HuH-7 (cell line): ENCODE measurements at regions not wholly inside any gene's neighbourhood (a gene's known extent, or its start where the extent isn't known, plus 50 kb on each side); places are given as distances from the start of the nearest gene placed in this dataset.

Experiments used
- DNase-seq: peaks from one replicate; pipeline ENCODE4 v3.0.0; 2011; ENCODE audit warnings: low spot score

DNA sequence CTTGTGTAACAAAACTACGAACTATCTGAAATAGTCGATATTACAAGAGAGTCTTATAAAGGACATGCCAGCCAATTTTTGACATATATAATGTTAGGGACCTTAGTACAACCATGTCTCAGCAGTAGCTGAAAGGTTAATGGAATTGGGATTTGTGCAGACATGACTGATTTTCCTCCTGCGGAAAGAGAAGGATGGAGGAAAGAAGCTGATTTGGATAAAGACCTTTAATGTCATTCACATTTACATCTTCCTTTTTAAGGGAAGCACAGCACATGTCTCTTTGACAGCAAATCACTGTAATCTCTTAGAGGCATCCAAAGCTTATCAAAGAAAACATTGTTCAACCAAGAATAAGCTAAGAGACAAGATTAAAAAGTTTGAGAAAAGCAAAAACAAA lies 1976.2 kb upstream of the IGFBP7 start:
- no peak for DNase-seq

- DNase-seq, result no peak
Measured at GRCh38 chr4:59091146-59092142, 1981.3 kb upstream of the IGFBP7 start.

GRCh38 chr4:59094505-59094904 lies 1984.3 kb upstream of the IGFBP7 start:
- DNase-seq, result no peak

GRCh38 chr4:59102311-59102710 lies 1992.1 kb upstream of the IGFBP7 start:
- DNase-seq, result no peak

DNA sequence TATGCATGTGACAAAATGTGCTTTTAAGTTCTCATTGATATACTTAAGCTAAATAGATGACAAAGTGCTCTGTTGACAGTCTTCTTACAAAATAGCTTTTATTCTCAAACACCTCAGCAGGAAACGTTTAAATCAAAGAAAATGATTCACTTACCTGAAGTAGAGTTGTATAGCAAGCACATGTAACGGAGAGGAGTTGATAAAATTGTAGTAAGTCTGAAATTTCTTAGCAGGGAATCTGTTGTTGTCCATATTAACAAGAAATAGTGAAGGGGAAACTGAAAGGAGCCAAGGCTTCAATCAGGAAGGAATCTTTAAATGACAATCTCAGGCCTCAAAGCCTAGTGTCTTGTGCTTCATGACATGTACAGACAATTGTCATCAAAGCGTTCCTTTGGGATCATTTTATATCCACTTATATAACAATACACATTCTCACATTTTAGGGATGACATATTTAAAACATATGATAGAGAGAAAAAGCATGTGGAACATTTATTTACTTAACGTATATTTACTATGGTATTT lies 2010.2 kb upstream of the IGFBP7 start:
- no peak for DNase-seq

GRCh38 chr4:59122626-59123025 lies 2012.4 kb upstream of the IGFBP7 start:
- no peak for DNase-seq

DNA sequence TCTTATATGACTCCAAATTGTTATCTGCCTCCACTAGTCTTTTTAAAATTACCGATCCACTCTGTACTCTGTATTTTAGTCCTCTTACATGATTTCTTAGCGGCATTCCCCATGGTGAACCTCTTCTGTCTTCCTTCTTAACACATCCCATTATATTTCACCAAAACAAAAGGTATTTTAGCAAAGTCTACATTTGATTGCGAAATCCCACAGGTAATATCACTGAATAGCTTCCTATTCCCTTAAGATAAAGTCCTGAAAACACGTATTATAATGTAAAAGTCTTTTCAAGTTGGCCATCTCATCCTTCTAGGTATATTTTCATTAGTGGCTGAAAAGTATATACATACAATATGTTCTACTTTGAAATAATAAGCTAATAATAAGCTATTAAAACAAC lies 2016.0 kb upstream of the IGFBP7 start:
- DNase-seq, result no peak

DNA sequence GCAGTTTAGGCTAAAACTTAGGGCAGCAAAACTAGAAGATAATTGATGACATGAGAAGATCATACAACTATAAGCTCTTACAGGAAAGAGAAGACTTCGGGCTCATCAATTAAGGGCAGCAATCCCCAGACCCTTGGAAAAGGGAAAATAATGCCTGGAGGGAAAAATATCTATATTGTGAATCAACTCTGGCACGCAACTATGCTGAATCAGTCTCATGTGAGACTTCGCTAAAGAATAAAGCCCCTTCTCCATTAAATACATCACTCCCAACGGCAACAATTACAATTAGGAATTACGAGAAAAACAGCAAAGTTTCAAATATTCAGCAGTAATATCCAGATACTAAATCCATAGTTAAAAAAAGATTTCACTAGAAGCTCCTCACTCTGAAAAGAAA lies 2016.8 kb upstream of the IGFBP7 start:
- no peak for DNase-seq

GRCh38 chr4:59127743-59128142 lies 2017.6 kb upstream of the IGFBP7 start:
- DNase-seq, result no peak

DNA sequence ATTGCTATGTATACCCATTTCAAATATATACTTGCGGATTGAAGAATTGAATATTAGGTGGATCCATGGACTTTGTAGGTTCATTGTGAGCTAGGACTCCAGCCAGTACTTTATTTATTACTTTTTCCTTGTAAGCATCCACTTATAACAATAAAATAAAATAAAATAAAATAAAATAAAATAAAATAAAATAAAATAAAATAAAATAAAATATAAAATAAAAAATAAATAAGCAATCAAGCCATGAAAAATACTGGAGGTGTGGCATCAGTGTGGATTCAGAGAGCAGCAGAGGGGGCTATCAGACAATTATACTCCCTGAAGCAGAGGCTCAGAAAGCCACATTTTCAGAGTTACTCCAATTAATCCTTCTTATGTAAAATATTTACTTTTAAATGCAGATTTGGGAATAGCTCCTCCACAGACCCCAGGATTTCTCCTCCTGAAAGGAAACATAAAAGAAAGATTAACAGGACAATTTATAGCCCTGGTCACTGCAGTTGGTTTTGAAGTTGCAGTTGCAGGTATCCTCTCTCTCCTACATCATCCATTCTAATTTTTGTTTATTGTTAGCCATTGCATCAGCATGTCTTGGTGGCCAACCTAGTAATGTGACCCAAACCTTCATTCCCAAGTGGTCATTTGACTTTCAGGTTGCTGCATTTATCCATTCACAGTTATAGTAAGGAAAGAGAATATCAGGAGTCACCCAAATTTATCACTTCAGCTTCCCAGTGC lies 2025.2 kb upstream of the IGFBP7 start:
- no peak for DNase-seq

- DNase-seq, result no peak
Measured at GRCh38 chr4:59161249-59161648, 2038.9 kb upstream of the ADGRL3 start.

DNA sequence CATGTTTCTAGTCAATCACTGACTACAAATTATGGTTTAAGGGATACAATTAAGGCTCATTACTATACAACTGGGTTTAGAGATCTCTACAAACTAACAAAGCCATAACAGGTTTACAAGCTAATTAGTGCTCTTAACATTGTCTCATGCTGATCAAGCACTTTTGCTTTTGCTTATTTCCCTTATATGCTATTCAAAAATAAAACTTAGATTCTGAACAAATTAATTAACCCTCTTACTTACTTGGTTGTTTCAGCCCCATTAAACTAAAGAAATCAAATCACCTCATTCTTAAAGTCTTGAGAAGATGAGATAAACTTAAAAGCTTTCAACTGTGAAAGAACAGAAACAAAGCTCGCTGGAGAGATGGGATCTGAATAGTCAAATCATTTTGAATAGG lies 2024.5 kb upstream of the ADGRL3 start:
- DNase-seq, result no peak

- no peak for DNase-seq
Measured at GRCh38 chr4:59179372-59179771, 2020.8 kb upstream of the ADGRL3 start.

DNA sequence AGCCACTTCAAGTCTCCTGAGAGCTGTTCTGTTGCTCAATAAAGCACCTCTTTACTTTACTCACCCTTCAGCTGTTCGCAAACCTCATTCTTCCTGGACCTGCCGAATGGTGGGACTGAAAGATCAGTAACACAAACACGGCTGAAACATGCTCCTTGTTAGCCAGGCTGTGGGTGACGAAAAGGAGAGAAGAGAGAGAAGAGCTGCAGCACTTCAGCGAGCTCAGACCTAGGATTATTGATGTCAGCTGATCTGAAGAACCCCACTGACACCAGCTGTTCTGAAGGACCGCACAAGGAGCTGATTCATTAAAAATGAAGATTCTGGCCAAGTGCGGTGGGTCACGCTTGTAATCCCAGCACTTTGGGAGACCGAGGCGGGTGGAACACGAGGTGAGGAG lies 2020.0 kb upstream of the ADGRL3 start:
- no peak for DNase-seq

DNA sequence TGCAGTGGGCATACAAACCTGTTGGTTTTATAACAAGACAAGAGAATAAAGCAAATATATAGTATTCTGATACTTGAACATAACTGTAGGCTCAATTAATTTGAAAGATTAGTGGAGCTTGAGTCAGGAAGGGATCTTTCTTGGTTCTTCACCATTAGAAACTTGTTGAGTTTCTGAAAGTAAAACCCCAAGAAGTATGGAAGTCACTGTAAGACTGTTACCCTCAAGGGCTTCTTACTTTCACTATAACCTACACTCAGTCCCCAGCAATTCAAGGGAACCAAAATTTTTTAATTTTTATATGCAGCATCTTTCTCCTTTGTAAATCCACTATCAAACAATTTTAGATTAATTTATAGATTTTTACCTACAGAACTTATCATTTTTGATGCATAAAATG lies 2019.2 kb upstream of the ADGRL3 start:
- no peak for DNase-seq

GRCh38 chr4:59195839-59196238 lies 2004.3 kb upstream of the ADGRL3 start:
- DNase-seq, result no peak

GRCh38 chr4:59200992-59201391 lies 1999.1 kb upstream of the ADGRL3 start:
- DNase-seq, result no peak

GRCh38 chr4:59217910-59218631 lies 1982.1 kb upstream of the ADGRL3 start:
- no peak for DNase-seq

DNA sequence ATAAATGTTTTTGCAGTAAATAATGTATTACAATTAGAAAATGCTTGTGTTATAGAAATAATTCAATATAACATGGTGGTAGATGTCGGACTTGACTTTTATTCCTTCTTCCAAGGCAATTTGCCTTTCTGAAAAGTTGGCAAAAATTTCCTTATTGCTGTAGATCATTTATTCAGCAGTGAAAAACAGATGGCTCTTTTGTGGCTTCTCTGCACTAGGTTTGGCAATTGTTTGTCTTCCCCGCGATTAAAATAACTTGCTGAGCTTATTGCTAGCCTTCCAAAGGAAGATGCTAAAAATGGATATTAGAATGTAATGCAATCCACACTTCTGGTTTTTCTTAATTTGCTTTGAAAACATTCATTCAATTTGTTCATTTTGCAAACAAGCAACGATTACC lies 1977.9 kb upstream of the ADGRL3 start:
- no peak for DNase-seq

DNA sequence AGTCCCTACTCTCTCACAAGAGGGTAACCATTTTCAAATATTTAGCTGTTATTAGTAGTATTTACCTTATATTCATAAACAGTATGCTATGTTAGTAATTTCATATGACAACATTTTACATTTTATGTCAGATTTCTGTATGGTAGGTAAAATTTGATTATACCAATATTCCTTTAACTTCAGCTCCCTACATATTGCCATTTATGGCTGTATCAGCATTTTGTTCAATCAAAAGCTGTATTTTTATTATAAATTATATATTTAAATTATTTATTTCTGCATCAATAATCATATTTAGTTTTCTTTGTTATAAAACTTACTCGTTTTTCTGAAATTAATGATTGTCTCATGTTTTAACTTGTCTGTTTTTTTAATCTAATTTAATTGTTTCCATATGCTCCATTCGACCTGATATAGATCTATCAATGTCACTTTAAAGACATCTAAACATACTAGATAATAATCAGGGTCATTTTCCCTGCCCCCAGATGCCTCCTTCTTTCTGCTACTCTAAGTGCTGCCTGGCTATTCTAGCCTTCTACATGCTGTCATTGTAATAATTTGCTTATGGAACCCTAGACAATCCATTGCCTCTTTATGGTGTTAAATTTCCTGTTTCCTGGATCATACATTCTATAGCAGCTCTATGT lies 1976.7 kb upstream of the ADGRL3 start:
- DNase-seq, result no peak

- no peak for DNase-seq
Measured at GRCh38 chr4:59238212-59238611, 1961.9 kb upstream of the ADGRL3 start.

- DNase-seq, result no peak
Measured at GRCh38 chr4:59240011-59240410, 1960.1 kb upstream of the ADGRL3 start.
